ENCODE measurements at regions not wholly inside any gene's neighbourhood (a gene's known extent, or its start where the extent isn't known, plus 50 kb on each side); places are given as distances from the start of the nearest gene placed in this dataset.

GRCh38 chr13:62280590-62280989 lies 864.9 kb upstream of the PCDH20 start:
- TF ChIP-seq, protein P1, sequence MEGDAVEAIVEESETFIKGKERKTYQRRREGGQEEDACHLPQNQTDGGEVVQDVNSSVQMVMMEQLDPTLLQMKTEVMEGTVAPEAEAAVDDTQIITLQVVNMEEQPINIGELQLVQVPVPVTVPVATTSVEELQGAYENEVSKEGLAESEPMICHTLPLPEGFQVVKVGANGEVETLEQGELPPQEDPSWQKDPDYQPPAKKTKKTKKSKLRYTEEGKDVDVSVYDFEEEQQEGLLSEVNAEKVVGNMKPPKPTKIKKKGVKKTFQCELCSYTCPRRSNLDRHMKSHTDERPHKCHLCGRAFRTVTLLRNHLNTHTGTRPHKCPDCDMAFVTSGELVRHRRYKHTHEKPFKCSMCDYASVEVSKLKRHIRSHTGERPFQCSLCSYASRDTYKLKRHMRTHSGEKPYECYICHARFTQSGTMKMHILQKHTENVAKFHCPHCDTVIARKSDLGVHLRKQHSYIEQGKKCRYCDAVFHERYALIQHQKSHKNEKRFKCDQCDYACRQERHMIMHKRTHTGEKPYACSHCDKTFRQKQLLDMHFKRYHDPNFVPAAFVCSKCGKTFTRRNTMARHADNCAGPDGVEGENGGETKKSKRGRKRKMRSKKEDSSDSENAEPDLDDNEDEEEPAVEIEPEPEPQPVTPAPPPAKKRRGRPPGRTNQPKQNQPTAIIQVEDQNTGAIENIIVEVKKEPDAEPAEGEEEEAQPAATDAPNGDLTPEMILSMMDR (IDR thresholded peaks at IDR 0.05; ENCODE audit: poor library complexity) = no peak
- no peak for TF ChIP-seq EZH2 (IDR thresholded peaks at IDR 0.05; ENCODE audit: borderline replicate concordance)

Data from hepatocyte (in vitro differentiated cells).